DND-41 (cell line): ENCODE measurements at regions not wholly inside any gene's neighbourhood (a gene's known extent, or its start where the extent isn't known, plus 50 kb on each side); places are given as distances from the start of the nearest gene placed in this dataset.

Source experiments
- ATAC-seq: fragments of 200-7000 bp; cut with Tn5 transposase; 3 replicates; pipeline ENCODE4 v1.9.1; 2021; ENCODE audit warnings: low read depth; ENCODE audit not compliant: insufficient read depth
- DNase-seq: peaks from one replicate; pipeline ENCODE4 v3.0.0-alpha.2; 2020
- H2AFZ ChIP-seq: 2 replicates; pipeline ENCODE4 v1.6.0; 2012; ENCODE audit warnings: low read depth, low read length
- H3K27ac ChIP-seq: 2 replicates; pipeline ENCODE4 v1.5.1; 2012; ENCODE audit warnings: low read length, inconsistent platforms
- H3K27me3 ChIP-seq: fragments of 200-600 bp; sonication (generic); 2 replicates; pipeline ENCODE4 v1.6.0; 2012; ENCODE audit warnings: low read length, mild to moderate bottlenecking, inconsistent platforms; ENCODE audit not compliant: insufficient read depth, poor library complexity
- H3K36me3 ChIP-seq: 2 replicates; pipeline ENCODE4 v1.5.1; 2012; ENCODE audit warnings: low read length, inconsistent platforms; ENCODE audit not compliant: insufficient read depth
- H3K4me1 ChIP-seq: 2 replicates; pipeline ENCODE4 v1.5.1; 2012; ENCODE audit warnings: mild to moderate bottlenecking, low read length; ENCODE audit not compliant: insufficient read depth
- H3K4me2 ChIP-seq: 2 replicates; pipeline ENCODE4 v1.6.0; 2012; ENCODE audit warnings: mild to moderate bottlenecking, moderate library complexity, low read length, inconsistent platforms; ENCODE audit not compliant: insufficient read depth
- H3K4me3 ChIP-seq, 2 experiments: fragments of 200-600 bp in 1 of 2; shearing (Covaris generic) in 1 of 2; 2 replicates each; pipeline ENCODE4 v1.5.1; 2012 to 2016; ENCODE audit warnings: inconsistent platforms in 2 of 2, low read length in 2 of 2, mild to moderate bottlenecking in 2 of 2, low read depth in 1 of 2, moderate library complexity in 1 of 2
- H3K79me2 ChIP-seq: 2 replicates; pipeline ENCODE4 v1.6.0; 2012; ENCODE audit warnings: low read length, inconsistent platforms; ENCODE audit not compliant: insufficient read depth
- H3K9ac ChIP-seq: 2 replicates; pipeline ENCODE4 v1.6.0; 2012; ENCODE audit warnings: low read depth, mild to moderate bottlenecking, inconsistent platforms, low read length, moderate library complexity
- H3K9me3 ChIP-seq: 2 replicates; pipeline ENCODE4 v1.5.1; 2012; ENCODE audit warnings: low read length, moderate library complexity, mild to moderate bottlenecking, inconsistent platforms; ENCODE audit not compliant: insufficient read depth, severe bottlenecking
- H4K20me1 ChIP-seq: 2 replicates; pipeline ENCODE4 v1.6.0; 2012; ENCODE audit warnings: low read length; ENCODE audit not compliant: insufficient read depth
- EZH2 ChIP-seq: IDR thresholded peaks from 3 replicates; pipeline ENCODE4 v1.6.1; 2012; ENCODE audit warnings: borderline replicate concordance, low read depth, mild to moderate bottlenecking, moderate library complexity, low read length, inconsistent platforms; ENCODE audit not compliant: severe bottlenecking
- TF ChIP-seq, protein P1 (sequence below): IDR thresholded peaks from 2 replicates; pipeline ENCODE4 v1.5.1; 2012; ENCODE audit warnings: borderline replicate concordance, low read length, moderate library complexity, mild to moderate bottlenecking; ENCODE audit not compliant: poor library complexity, severe bottlenecking; ENCODE audit errors: extremely low read depth

DNA sequence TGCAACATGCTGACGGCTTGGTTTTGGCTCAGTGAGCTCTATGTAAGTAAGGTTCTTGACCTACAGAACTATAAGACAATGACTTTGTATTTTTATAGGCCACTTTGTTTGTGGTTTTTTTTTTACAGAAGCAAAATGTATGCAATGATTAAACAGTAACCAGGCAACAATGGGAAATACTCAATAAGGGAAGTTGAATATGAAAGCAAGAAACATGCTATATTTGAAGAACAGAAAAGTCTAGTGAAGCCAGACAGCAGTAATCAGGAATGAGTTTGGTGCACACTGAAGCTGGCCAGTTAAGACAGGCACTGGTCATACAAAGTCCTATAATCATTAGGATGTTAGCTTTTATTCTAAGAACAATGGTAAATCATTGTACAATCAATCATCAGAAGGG, 1926.8 kb downstream of the NCAM2 start:
- no peak overlapping the region for H3K9ac ChIP-seq
- H3K4me3 ChIP-seq: no peak overlapping the region
- ATAC-seq: no peak
- no peak overlapping the region for H2AFZ ChIP-seq
- no peaks in the 10 kb centered on the region for H3K36me3 ChIP-seq
- H3K4me2 ChIP-seq: no peak overlapping the region
- no peak for TF ChIP-seq EZH2
- no peak for DNase-seq
- H3K79me2 ChIP-seq: no peaks in the 10 kb centered on the region
- H3K27me3 ChIP-seq: no peaks in the 10 kb centered on the region
- H3K27ac ChIP-seq: no peak overlapping the region
- H4K20me1 ChIP-seq: no peaks in the 10 kb centered on the region
- no peaks in the 10 kb centered on the region for H3K9me3 ChIP-seq
- H3K4me1 ChIP-seq: no peaks in the 10 kb centered on the region

DNA sequence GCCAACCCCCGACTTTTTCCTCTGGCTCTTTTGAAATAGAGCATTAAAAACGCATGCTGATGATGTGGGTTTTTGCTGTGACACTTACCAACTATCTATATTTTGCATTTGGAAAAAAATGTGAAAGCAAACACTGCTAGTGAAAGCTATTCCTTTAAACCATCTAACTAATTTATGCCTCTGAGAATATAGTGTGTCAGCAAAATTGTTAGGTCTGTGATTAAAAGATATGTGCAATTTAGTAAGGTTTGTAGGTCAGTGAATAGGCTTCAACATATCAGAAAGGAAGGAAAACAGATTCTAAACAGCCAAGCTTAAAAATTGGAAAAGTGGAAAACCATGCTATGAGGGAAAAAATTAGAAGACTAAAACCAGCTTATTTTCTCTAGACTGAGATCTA, 1929.3 kb downstream of the NCAM2 start:
- no peak for ATAC-seq
- no peak overlapping the region for H2AFZ ChIP-seq

DNA sequence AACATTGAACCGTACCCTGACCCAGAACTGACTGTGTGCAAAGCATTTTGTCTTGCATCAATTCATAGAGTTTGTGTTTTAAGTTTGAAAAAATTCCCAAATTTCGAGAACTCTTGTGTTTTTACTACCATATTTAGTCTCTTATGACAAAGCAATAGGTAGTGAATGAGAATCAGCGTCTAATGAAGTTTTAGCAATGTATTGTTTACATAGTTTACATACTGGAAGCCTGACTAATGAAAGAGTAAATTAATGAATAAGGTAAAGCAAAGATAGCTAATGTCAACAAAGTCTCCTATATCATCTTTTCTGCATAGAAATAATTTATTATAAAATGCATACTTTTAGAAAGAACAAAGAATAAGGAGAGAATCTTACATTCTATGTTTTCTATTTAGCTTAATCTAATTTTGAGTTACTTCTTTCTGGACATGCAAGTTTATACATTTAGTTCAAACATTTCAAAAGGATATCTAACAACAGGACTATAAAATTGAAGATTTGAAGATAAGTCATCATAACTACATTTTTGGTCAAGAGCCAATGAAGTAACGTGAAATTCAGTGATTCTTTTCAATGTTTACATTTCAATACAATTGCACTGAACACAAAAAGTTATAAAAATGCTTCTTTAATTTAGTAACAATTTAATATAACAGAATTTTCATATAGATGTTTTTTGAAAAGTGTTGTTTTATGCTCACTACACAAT, 1943.7 kb downstream of the NCAM2 start:
- Histone ChIP-seq H3K9ac (no peak overlapping the region), H3K27ac (no peak overlapping the region), H3K36me3 (no peaks in the 10 kb centered on the region), H3K4me3 (no peak overlapping the region), H4K20me1 (no peaks in the 10 kb centered on the region), H3K27me3 (no peaks in the 10 kb centered on the region), H2AFZ (no peak overlapping the region), H3K9me3 (no peaks in the 10 kb centered on the region), H3K4me2 (no peak overlapping the region), H3K4me1 (peaks cover 4% of the 10 kb centered on the region; the same call in 1 of the 2 replicates), H3K79me2 (no peaks in the 10 kb centered on the region)
- no peak for ATAC-seq
- DNase-seq: no peak
- TF ChIP-seq, protein P1, sequence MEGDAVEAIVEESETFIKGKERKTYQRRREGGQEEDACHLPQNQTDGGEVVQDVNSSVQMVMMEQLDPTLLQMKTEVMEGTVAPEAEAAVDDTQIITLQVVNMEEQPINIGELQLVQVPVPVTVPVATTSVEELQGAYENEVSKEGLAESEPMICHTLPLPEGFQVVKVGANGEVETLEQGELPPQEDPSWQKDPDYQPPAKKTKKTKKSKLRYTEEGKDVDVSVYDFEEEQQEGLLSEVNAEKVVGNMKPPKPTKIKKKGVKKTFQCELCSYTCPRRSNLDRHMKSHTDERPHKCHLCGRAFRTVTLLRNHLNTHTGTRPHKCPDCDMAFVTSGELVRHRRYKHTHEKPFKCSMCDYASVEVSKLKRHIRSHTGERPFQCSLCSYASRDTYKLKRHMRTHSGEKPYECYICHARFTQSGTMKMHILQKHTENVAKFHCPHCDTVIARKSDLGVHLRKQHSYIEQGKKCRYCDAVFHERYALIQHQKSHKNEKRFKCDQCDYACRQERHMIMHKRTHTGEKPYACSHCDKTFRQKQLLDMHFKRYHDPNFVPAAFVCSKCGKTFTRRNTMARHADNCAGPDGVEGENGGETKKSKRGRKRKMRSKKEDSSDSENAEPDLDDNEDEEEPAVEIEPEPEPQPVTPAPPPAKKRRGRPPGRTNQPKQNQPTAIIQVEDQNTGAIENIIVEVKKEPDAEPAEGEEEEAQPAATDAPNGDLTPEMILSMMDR: no peak
- no peak for TF ChIP-seq EZH2

More for the DNA sequence above, 1929.3 kb downstream of the NCAM2 start:
- DNase-seq: no peak
- Histone ChIP-seq H3K27me3 (no peaks in the 10 kb centered on the region), H3K79me2 (no peaks in the 10 kb centered on the region), H3K27ac (no peak overlapping the region), H3K4me3 (no peak overlapping the region), H3K36me3 (no peaks in the 10 kb centered on the region), H4K20me1 (no peaks in the 10 kb centered on the region), H3K4me2 (no peak overlapping the region), H3K9me3 (no peaks in the 10 kb centered on the region), H3K9ac (no peak overlapping the region), H3K4me1 (no peaks in the 10 kb centered on the region)
- TF ChIP-seq, protein P1: no peak
- TF ChIP-seq EZH2: no peak

DNA sequence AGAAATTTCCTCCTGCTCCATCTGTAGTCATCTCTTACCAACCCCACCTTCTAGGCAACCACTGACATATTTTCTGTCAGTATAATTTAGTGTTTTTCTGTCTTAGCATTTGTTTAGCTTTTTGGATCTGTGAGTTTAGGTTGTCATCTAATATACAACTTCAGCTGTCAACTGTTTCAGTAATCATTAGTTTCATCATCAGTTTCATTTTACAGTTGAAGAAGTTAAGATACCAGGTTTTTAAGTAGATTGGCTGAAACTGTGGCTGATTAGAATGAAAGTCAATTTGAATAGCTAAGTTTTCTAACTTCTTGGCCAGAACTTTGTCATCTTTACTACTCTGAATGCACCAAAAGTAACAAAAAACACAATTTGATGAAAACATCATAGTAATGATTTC, 1957.3 kb downstream of the NCAM2 start:
- ATAC-seq (no peak), DNase-seq (no peak)
- Histone ChIP-seq H2AFZ (no peak overlapping the region), H4K20me1 (no peaks in the 10 kb centered on the region), H3K4me3 (no peak overlapping the region), H3K79me2 (no peaks in the 10 kb centered on the region), H3K9me3 (no peaks in the 10 kb centered on the region), H3K36me3 (no peaks in the 10 kb centered on the region), H3K4me1 (peaks cover 10% of the 10 kb centered on the region; the same call in 1 of the 2 replicates), H3K9ac (no peak overlapping the region), H3K4me2 (no peak overlapping the region), H3K27me3 (no peaks in the 10 kb centered on the region), H3K27ac (no peak overlapping the region)
- TF ChIP-seq, protein P1: no peak
- TF ChIP-seq EZH2: no peak
